Tibial artery (tissue), 4 donors: ENCODE measurements at regions not wholly inside any gene's neighbourhood (a gene's known extent, or its start where the extent isn't known, plus 50 kb on each side); places are given as distances from the start of the nearest gene placed in this dataset.
A peak's percentile ranks its signal among the peaks of the same experiment; 100 is the strongest.

Experiments
- DNase-seq, 2 donors: peaks; one replicate each; pipeline ENCODE4 v3.0.0-alpha.2; 2019
- H3K27ac ChIP-seq, 2 donors: fragments of 200-600 bp; sonication (generic) in 1 of 2; 1 replicate in 1 of 2; 2 replicates in 1 of 2; pipeline ENCODE4 v1.5.1; 2018 to 2019; ENCODE audit warnings: mild to moderate bottlenecking in 1 of 2
- H3K27me3 ChIP-seq, 2 donors: fragments of 200-600 bp; sonication (generic) in 1 of 2; one replicate each; pipeline versions ENCODE4 v1.5.1 to v1.6.0; 2016 to 2019
- H3K36me3 ChIP-seq, 3 donors: fragments of 200-600 bp; sonication (generic) in 2 of 3; one replicate each; pipeline ENCODE4 v1.5.1; 2016 to 2019; ENCODE audit warnings: mild to moderate bottlenecking in 2 of 3
- H3K4me1 ChIP-seq, 4 donors: fragments of 200-600 bp; sonication (generic) in 2 of 4; 1 replicate in 3 of 4; 2 replicates in 1 of 4; pipeline ENCODE4 v1.5.1; 2016 to 2019
- H3K4me3 ChIP-seq, 2 donors: fragments of 200-600 bp; sonication (generic) in 1 of 2; 1 replicate in 1 of 2; 2 replicates in 1 of 2; pipeline ENCODE4 v1.5.1; 2018 to 2019; ENCODE audit warnings: mild to moderate bottlenecking in 2 of 2
- H3K9me3 ChIP-seq, 3 donors: fragments of 200-600 bp; sonication (generic) in 1 of 3; one replicate each; pipeline ENCODE4 v1.5.1; 2016 to 2019
- CTCF ChIP-seq, 2 experiments: fragments of 200-600 bp in 1 of 2; fragments of 450-650 bp in 1 of 2; IDR thresholded peaks; one replicate each; pipeline ENCODE4 v1.5.1; 2017 to 2019; ENCODE audit warnings: antibody characterized with exemption in 2 of 2, mild to moderate bottlenecking in 1 of 2, moderate library complexity in 1 of 2
- intact Hi-C: fragments of 100-400 bp; cut with DNase I; formaldehyde crosslinking; loops from one replicate; pipeline ENCODE4 v1.15.0; 2023; ENCODE audit warnings: low total_unique reads

GRCh38 chr1:234554218-234554697 lies 55.7 kb downstream of the IRF2BP2 start:
- Histone ChIP-seq H3K4me3 (no peak overlapping the region), H3K9me3 (no peaks in the 10 kb centered on the region), H3K36me3 (no peaks in the 10 kb centered on the region), H3K4me1 (peaks cover 0 to 15% (median 12%) of the 10 kb centered on the region in 4 donors), H3K27me3 (no peaks in the 10 kb centered on the region), H3K27ac (peak overlapping the region in 1 of 2 donors; percentile 23)
- TF ChIP-seq CTCF (IDR thresholded peaks at IDR 0.05): no peak
- intact Hi-C loops: no loop called here
- DNase-seq: no peak

GRCh38 chr1:234553240-234554188 lies 56.5 kb downstream of the IRF2BP2 start:
- no peak overlapping the region for H3K27ac ChIP-seq
- no peak overlapping the region for H3K4me3 ChIP-seq
- TF ChIP-seq CTCF (IDR thresholded peaks at IDR 0.05): no peak
- peaks cover 0 to 15% (median 12%) of the 10 kb centered on the region in 4 donors for H3K4me1 ChIP-seq
- no peaks in the 10 kb centered on the region for H3K27me3 ChIP-seq
- no peaks in the 10 kb centered on the region for H3K36me3 ChIP-seq
- intact Hi-C loops: no loop called here
- H3K9me3 ChIP-seq: no peaks in the 10 kb centered on the region
- no peak for DNase-seq

GRCh38 chr1:234551032-234551378 lies 59.0 kb downstream of the IRF2BP2 start:
- intact Hi-C loops: no loop called here
- H3K27ac ChIP-seq: no peak overlapping the region
- H3K27me3 ChIP-seq: no peaks in the 10 kb centered on the region
- H3K4me1 ChIP-seq: peaks cover 0 to 15% (median 12%) of the 10 kb centered on the region in 4 donors
- no peaks in the 10 kb centered on the region for H3K36me3 ChIP-seq
- TF ChIP-seq CTCF (IDR thresholded peaks at IDR 0.05): no peak
- DNase-seq: no peak
- H3K9me3 ChIP-seq: no peaks in the 10 kb centered on the region
- H3K4me3 ChIP-seq: no peak overlapping the region

- no peak overlapping the region for H3K4me3 ChIP-seq
- H3K27ac ChIP-seq: no peak overlapping the region
- DNase-seq: no peak
- H3K4me1 ChIP-seq: peaks cover 0 to 20% (median 13%) of the 10 kb centered on the region in 4 donors
- no peaks in the 10 kb centered on the region for H3K27me3 ChIP-seq
- no peak for TF ChIP-seq CTCF (IDR thresholded peaks at IDR 0.05)
- intact Hi-C loops: no loop called here
- H3K9me3 ChIP-seq: no peaks in the 10 kb centered on the region
- H3K36me3 ChIP-seq: no peaks in the 10 kb centered on the region
Observed at GRCh38 chr1:234550341-234551031, 59.5 kb downstream of the IRF2BP2 start.

GRCh38 chr1:234549447-234550021 lies 60.4 kb downstream of the IRF2BP2 start:
- H3K27ac ChIP-seq: no peak overlapping the region
- H3K36me3 ChIP-seq: no peaks in the 10 kb centered on the region
- H3K9me3 ChIP-seq: no peaks in the 10 kb centered on the region
- no peaks in the 10 kb centered on the region for H3K27me3 ChIP-seq
- peaks cover 4 to 23% (median 14%) of the 10 kb centered on the region in 4 donors for H3K4me1 ChIP-seq
- DNase-seq: no peak
- no peak overlapping the region for H3K4me3 ChIP-seq
- intact Hi-C loops: loop anchor here (5.0 kb wide), 1 partner anchor 33 kb away; no protein-coding TSS in a partner anchor
- no peak for TF ChIP-seq CTCF (IDR thresholded peaks at IDR 0.05)
